Left lung (tissue), 4 donors: ENCODE measurements at regions not wholly inside any gene's neighbourhood (a gene's known extent, or its start where the extent isn't known, plus 50 kb on each side); places are given as distances from the start of the nearest gene placed in this dataset.

Experiments
- ATAC-seq: fragments of 200-7000 bp; cut with Tn5 transposase; one replicate; pipeline ENCODE4 v1.9.1; 2020; ENCODE audit warnings: moderate library complexity
- DNase-seq, 4 donors: peaks; one replicate each; pipeline ENCODE4 v3.0.0-alpha.2; 2013 to 2020
- H3K27ac ChIP-seq, 2 donors: fragments of 200-600 bp; sonication (generic) in 1 of 2; one replicate each; pipeline versions ENCODE4 v1.5.0 to v1.8.0; 2020 to 2021
- H3K27me3 ChIP-seq, 2 donors: fragments of 200-600 bp; sonication (generic) in 1 of 2; one replicate each; pipeline versions ENCODE4 v1.5.0 to v1.8.0; 2020 to 2021
- H3K36me3 ChIP-seq, 2 donors: fragments of 200-600 bp; sonication (generic) in 1 of 2; one replicate each; pipeline versions ENCODE4 v1.5.0 to v1.8.0; 2020 to 2021
- H3K4me1 ChIP-seq, 2 donors: fragments of 200-600 bp; one replicate each; pipeline ENCODE4 v1.8.0; 2021
- H3K4me3 ChIP-seq, 2 donors: fragments of 200-600 bp; sonication (generic) in 1 of 2; one replicate each; pipeline versions ENCODE4 v1.5.0 to v1.8.0; 2020 to 2021; ENCODE audit warnings: mild to moderate bottlenecking in 1 of 2
- H3K9me3 ChIP-seq, 2 donors: fragments of 200-600 bp; sonication (generic) in 1 of 2; one replicate each; pipeline versions ENCODE4 v1.5.0 to v1.8.0; 2020 to 2021
- intact Hi-C, 2 donors: fragments of 100-400 bp; cut with DNase I; formaldehyde crosslinking; loops; one replicate each; pipeline versions ENCODE4 v1.11.2 to v1.14.2; 2022
- TF ChIP-seq, protein P1 (sequence below), 2 donors: fragments of 200-600 bp; sonication (generic) in 1 of 2; IDR thresholded peaks; one replicate each; pipeline versions ENCODE4 v1.5.0 to v1.8.0; 2021; ENCODE audit warnings: antibody characterized with exemption in 2 of 2
- donor health status: DM: no; HTN: yes; CAD: no.
- donor health status: DM: no; HTN: no; CAD: no.

DNA sequence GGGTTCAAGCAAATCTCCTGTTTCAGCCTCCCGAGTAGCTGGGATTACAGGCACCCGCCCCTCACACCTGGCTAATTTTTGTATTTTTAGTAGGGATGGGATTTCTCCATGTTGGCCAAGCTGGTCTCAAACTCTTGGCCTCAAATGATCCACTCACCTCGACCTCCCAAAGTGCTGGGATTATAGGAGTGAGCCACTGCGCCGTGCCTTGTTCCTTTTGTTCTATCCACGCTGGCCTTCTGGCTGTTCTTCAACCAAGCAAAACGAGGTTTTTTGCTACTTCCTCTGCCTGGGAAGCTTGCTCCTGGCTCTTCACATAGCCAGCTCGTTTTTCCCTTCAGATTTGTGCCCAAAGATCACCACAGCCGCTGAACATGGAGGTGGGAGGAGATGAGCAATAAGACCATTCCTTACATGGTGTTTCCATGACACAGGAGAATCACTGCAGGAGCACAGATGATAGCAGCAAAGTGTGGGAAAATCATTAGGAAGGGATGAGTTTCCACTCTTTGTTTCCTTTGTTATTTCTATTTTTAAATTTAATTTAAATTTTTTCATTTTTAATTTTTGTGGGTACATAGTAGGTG lies 201.0 kb upstream of the ZNF217 start:
- no peaks in the 10 kb centered on the region for H3K36me3 ChIP-seq
- no peaks in the 10 kb centered on the region for H3K9me3 ChIP-seq
- DNase-seq = no peak
- no peak for ATAC-seq
- no peak overlapping the region for H3K4me3 ChIP-seq
- intact Hi-C loops = no loop called here
- H3K27ac ChIP-seq = no peak overlapping the region
- TF ChIP-seq, protein P1, sequence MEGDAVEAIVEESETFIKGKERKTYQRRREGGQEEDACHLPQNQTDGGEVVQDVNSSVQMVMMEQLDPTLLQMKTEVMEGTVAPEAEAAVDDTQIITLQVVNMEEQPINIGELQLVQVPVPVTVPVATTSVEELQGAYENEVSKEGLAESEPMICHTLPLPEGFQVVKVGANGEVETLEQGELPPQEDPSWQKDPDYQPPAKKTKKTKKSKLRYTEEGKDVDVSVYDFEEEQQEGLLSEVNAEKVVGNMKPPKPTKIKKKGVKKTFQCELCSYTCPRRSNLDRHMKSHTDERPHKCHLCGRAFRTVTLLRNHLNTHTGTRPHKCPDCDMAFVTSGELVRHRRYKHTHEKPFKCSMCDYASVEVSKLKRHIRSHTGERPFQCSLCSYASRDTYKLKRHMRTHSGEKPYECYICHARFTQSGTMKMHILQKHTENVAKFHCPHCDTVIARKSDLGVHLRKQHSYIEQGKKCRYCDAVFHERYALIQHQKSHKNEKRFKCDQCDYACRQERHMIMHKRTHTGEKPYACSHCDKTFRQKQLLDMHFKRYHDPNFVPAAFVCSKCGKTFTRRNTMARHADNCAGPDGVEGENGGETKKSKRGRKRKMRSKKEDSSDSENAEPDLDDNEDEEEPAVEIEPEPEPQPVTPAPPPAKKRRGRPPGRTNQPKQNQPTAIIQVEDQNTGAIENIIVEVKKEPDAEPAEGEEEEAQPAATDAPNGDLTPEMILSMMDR (IDR thresholded peaks at IDR 0.05) = no peak
- no peaks in the 10 kb centered on the region for H3K27me3 ChIP-seq
- H3K4me1 ChIP-seq = no peaks in the 10 kb centered on the region

DNA sequence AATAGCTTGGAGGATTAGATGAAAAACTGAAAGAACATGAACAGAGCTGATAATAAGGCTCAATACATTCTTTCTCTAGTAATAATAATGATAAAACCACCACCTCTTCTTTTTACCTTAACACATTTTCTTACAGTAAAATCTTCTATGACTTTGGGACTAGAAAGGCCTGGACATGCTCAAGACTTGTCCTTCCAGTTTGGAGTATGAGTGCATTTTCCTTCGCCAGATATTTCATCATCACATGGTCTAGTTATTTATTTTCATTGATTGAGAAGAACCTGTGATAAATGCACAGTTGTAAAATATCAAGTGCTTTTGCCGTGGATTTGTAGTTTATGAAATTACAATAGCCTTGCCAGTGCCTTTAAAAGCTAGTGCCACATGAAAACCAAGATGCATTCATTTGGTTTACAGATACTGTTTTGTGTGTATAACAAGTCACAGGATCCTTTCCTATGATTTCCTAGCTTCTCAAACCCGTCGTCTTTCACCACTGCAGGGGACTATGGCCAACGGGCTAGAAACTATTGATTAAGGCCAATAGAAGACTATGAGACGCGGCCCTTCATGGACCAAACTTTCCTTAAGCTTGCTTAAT lies 200.2 kb upstream of the ZNF217 start:
- no peaks in the 10 kb centered on the region for H3K36me3 ChIP-seq
- H3K27ac ChIP-seq = no peak overlapping the region
- H3K9me3 ChIP-seq = no peaks in the 10 kb centered on the region
- no peaks in the 10 kb centered on the region for H3K4me1 ChIP-seq
- ATAC-seq (peak; percentile 48), DNase-seq (no peak)
- TF ChIP-seq, protein P1 (IDR thresholded peaks at IDR 0.05) = no peak
- no peak overlapping the region for H3K4me3 ChIP-seq
- intact Hi-C loops = no loop called here
- no peaks in the 10 kb centered on the region for H3K27me3 ChIP-seq

DNA sequence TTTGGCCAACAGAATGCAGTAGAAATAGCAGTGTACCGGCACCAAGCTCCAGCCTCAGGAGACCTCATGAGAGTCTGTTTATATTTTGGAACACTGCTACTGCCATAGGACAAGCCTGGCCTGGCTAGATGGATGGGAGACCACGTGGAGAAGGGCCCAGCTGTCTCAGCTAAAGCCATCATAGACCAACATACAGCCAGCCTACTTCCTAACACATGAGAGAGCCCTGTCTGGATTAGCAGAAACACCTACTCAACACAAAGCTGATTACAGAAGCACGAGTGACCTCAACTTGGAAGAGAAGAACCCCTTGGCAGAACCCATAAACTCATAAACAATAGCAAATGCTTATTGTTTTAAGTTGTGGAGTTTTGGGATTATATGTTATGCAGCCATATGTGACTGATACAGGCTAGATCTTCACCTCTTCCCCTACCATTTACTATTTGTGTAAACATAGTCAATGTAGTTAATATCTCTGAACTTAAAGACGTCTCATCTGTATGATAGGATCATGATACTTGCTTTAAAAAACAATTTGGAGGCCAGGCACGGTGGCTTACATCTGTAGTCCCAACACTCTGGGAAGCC lies 199.4 kb upstream of the ZNF217 start:
- no peak overlapping the region for H3K27ac ChIP-seq
- no peaks in the 10 kb centered on the region for H3K9me3 ChIP-seq
- ATAC-seq = no peak
- H3K4me3 ChIP-seq = no peak overlapping the region
- TF ChIP-seq, protein P1 (IDR thresholded peaks at IDR 0.05) = no peak
- H3K27me3 ChIP-seq = no peaks in the 10 kb centered on the region
- DNase-seq = no peak
- intact Hi-C loops = no loop called here
- H3K4me1 ChIP-seq = no peaks in the 10 kb centered on the region
- no peaks in the 10 kb centered on the region for H3K36me3 ChIP-seq

DNA sequence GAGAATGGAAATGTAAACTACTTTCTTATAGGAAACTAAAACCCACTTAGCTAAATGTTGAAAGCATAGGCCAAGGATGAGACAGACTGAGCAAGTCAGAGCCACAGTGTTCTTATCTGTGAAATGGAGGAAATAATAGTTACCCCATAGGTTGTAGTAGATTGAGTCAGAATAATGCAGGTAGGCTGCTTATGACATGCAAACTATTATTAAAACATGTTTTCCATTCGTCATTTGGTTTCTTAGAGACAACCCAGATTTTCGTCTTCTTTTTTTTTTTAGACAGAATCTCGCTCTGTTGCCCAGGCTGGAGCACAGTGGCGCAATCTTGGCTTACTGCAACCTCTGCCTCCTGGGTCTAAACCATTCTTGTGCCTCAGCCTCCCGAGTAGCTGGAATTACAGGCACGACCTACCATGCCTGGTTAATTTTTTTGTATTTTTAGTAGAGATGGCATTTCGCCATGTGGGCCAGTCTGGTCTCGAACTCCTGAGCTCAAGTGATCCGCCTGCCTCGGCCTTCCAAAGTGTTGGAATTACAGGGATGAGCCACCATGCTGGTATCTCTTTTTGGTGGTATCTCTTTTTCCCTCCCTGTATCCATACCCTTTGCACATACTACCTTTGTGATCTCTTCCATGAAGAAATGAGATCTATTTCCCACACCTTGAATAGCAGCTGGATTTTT lies 196.5 kb upstream of the ZNF217 start:
- ATAC-seq = no peak
- TF ChIP-seq, protein P1 (IDR thresholded peaks at IDR 0.05) = no peak
- Histone ChIP-seq H3K9me3 (no peaks in the 10 kb centered on the region), H3K4me3 (no peak overlapping the region), H3K27ac (no peak overlapping the region), H3K4me1 (peaks cover 0 to 22% of the 10 kb centered on the region in 2 donors), H3K36me3 (no peaks in the 10 kb centered on the region), H3K27me3 (no peaks in the 10 kb centered on the region)
- intact Hi-C loops = no loop called here
- DNase-seq = no peak
